Endothelial cell of umbilical vein (primary cell): ENCODE measurements at regions not wholly inside any gene's neighbourhood (a gene's known extent, or its start where the extent isn't known, plus 50 kb on each side); places are given as distances from the start of the nearest gene placed in this dataset.

Source experiments
- BruUV-seq: library from RNA; stranded (reverse); fragments of 400-500 nt; replicated peaks from 2 replicates; lab custom pipeline; 2021; lab: Mats Ljungman, UMichigan
- CTCF ChIA-PET: fragments of 300-600, 350-600 bp; sonication (Branson Sonifier 250); formaldehyde crosslinking; loops from one replicate; lab custom pipeline; 2021; ENCODE audit warnings: antibody characterized with exemption, inconsistent platforms; lab: Charles Lee
- POLR2A ChIA-PET: fragments of 300-600, 350-600 bp; sonication (Branson Sonifier 250); formaldehyde crosslinking; loops from one replicate; lab custom pipeline; 2021; ENCODE audit warnings: antibody characterized with exemption, inconsistent platforms; lab: Charles Lee
- DNase-seq: peaks from one replicate; pipeline ENCODE4 v3.0.0-alpha.2; 2011; ENCODE audit warnings: low read depth, low spot score
- FAIRE-seq: peaks from 2 replicates; lab custom pipeline; 2011; peaks lifted over from hg19 to GRCh38; lab: Jason Lieb, UNC
- H2AFZ ChIP-seq: 2 replicates; pipeline ENCODE4 v1.6.0; 2012; ENCODE audit warnings: low read depth, low read length, control low read depth, inconsistent platforms
- H3K27ac ChIP-seq: 2 replicates; pipeline ENCODE4 v1.5.1; 2011; ENCODE audit warnings: low read depth, mild to moderate bottlenecking, control low read depth, low read length, moderate library complexity; ENCODE audit not compliant: insufficient read depth
- H3K27me3 ChIP-seq, 2 experiments: 2 replicates each; pipeline versions ENCODE4 v1.6.0 to v1.6.1; 2011; ENCODE audit warnings: low read length in 2 of 2, mixed read lengths in 1 of 2; ENCODE audit not compliant: control insufficient read depth in 2 of 2, insufficient read depth in 2 of 2
- H3K36me3 ChIP-seq, 2 experiments: 2 replicates in 1 of 2; 3 replicates in 1 of 2; pipeline ENCODE4 v1.5.1; 2011; ENCODE audit warnings: low read length in 2 of 2, mild to moderate bottlenecking in 1 of 2, moderate library complexity in 1 of 2; ENCODE audit not compliant: control insufficient read depth in 2 of 2, insufficient read depth in 2 of 2; ENCODE audit errors: extremely low read depth in 1 of 2
- H3K4me1 ChIP-seq: 3 replicates; pipeline ENCODE4 v1.5.1; 2011; ENCODE audit warnings: mild to moderate bottlenecking, low read length; ENCODE audit not compliant: control insufficient read depth, insufficient read depth; ENCODE audit errors: extremely low read depth
- H3K4me2 ChIP-seq: 2 replicates; pipeline ENCODE4 v1.6.1; 2011; ENCODE audit warnings: low read length, control low read depth, mixed read lengths; ENCODE audit not compliant: insufficient read depth
- H3K4me3 ChIP-seq, 3 experiments: fragments of 200-600 bp in 1 of 3; sonication (generic), shearing (Covaris generic) in 1 of 3; replicated peaks in 1 of 3; 2 replicates each; pipeline ENCODE4 v1.5.1; 2011 to 2016; ENCODE audit warnings: control low read depth in 3 of 3, low read length in 3 of 3, mild to moderate bottlenecking in 2 of 3, inconsistent platforms in 1 of 3, low read depth in 1 of 3, moderate library complexity in 1 of 3; ENCODE audit not compliant: insufficient read depth in 1 of 3
- H3K79me2 ChIP-seq: 2 replicates; pipeline ENCODE4 v1.6.0; 2012; ENCODE audit warnings: low read length, inconsistent platforms; ENCODE audit not compliant: control insufficient read depth, insufficient read depth
- H3K9ac ChIP-seq: replicated peaks from 2 replicates; pipeline ENCODE3; 2011; ENCODE audit warnings: low read length, control low read depth; ENCODE audit not compliant: insufficient read depth; ENCODE audit errors: extremely low read depth
- H3K9me1 ChIP-seq: replicated peaks from 3 replicates; pipeline ENCODE4 v1.6.0; 2011; ENCODE audit warnings: mild to moderate bottlenecking, low read length; ENCODE audit not compliant: control insufficient read depth, insufficient read depth; ENCODE audit errors: extremely low read depth
- H3K9me3 ChIP-seq: replicated peaks from 2 replicates; pipeline ENCODE4 v1.5.1; 2012; ENCODE audit warnings: low read length, inconsistent platforms; ENCODE audit not compliant: control insufficient read depth, insufficient read depth
- H4K20me1 ChIP-seq: replicated peaks from 2 replicates; pipeline ENCODE3; 2011; ENCODE audit warnings: mild to moderate bottlenecking, low read length; ENCODE audit not compliant: control insufficient read depth, insufficient read depth; ENCODE audit errors: extremely low read depth
- EZH2 ChIP-seq: IDR thresholded peaks from 2 replicates; pipeline ENCODE4 v1.6.1; 2012; ENCODE audit warnings: borderline replicate concordance, low read depth, mild to moderate bottlenecking, moderate library complexity, low read length, inconsistent platforms; ENCODE audit not compliant: severe bottlenecking
- FOS ChIP-seq: IDR thresholded peaks from 2 replicates; pipeline ENCODE4 v1.6.1; 2011; ENCODE audit warnings: mild to moderate bottlenecking, low read length, moderate library complexity, borderline replicate concordance; ENCODE audit not compliant: insufficient read depth
- GATA2 ChIP-seq: IDR thresholded peaks from 2 replicates; pipeline ENCODE4 v1.7.0; 2011; ENCODE audit warnings: low read depth, mild to moderate bottlenecking, moderate library complexity, mixed read lengths, low read length; ENCODE audit not compliant: insufficient read length, insufficient read depth
- JUN ChIP-seq: IDR thresholded peaks from 2 replicates; pipeline ENCODE4 v1.6.1; 2011; ENCODE audit warnings: borderline replicate concordance, low read depth; ENCODE audit not compliant: insufficient read length, insufficient read depth
- MYC ChIP-seq: IDR thresholded peaks from one replicate; pipeline ENCODE4 v1.6.1; 2011; ENCODE audit warnings: mild to moderate bottlenecking, low read depth, low read length
- POLR2A ChIP-seq: IDR thresholded peaks from 2 replicates; pipeline ENCODE4 v1.6.1; 2012; ENCODE audit warnings: low read depth, mild to moderate bottlenecking, control low read depth, low read length
- POLR2AphosphoS5 ChIP-seq: IDR thresholded peaks from 2 replicates; pipeline ENCODE4 v1.6.1; 2012; ENCODE audit warnings: low read depth, mild to moderate bottlenecking, control low read depth, low read length, moderate library complexity; ENCODE audit not compliant: insufficient read depth
- dilution Hi-C: fragments of 300-500 bp; cut with MboI; formaldehyde crosslinking; loops from one replicate; pipeline ENCODE4 v1.15.0; 2019; ENCODE audit warnings: low sequenced_read_pairs; ENCODE audit not compliant: extremely low pct_ligation_motif_present
- intact Hi-C: fragments of 100-400 bp; cut with micrococcal nuclease; formaldehyde crosslinking; loops from one replicate; pipeline ENCODE4 v1.10.0; 2022
- TF ChIP-seq, protein P1 (sequence below), 2 donors: IDR thresholded peaks; 1 replicate in 1 of 2; 2 replicates in 1 of 2; pipeline ENCODE4 v1.5.1; 2011; ENCODE audit warnings: low read length in 2 of 2, mild to moderate bottlenecking in 2 of 2, moderate library complexity in 2 of 2, control low read depth in 1 of 2, inconsistent platforms in 1 of 2, low read depth in 1 of 2; ENCODE audit not compliant: insufficient read depth in 1 of 2; ENCODE audit errors: extremely low read depth in 1 of 2
- TF ChIP-seq, protein P2 (sequence below): IDR thresholded peaks from 2 replicates; pipeline ENCODE4 v1.6.1; 2011; ENCODE audit not compliant: insufficient read depth, insufficient read length

DNA sequence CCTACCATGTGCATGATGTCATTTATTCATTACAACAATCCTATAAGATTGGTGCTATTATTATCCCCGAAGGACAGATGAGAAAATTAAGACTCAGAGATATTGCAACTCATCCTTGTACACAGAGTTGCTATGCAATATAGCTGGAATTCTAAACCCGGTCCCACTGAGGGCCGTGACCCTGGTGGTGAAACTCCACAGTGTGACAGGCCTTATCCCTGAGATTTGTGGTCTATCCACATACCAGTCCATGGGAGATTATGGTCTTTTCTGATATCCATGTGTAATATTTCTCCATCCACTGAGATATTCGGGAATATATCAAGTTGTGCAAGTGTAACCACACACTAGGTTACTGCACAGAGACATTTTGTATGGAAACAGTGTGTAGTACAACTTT is 305.2 kb downstream of the TXNL1 start:
- ChIA-PET POLR2A (no interaction called here), CTCF (no interaction called here)
- Histone ChIP-seq H4K20me1 (no peaks in the 10 kb centered on the region), H3K36me3 (no peaks in the 10 kb centered on the region), H3K4me3 (no peak overlapping the region), H3K9me1 (no peaks in the 10 kb centered on the region), H3K27ac (no peak overlapping the region), H3K4me2 (no peak overlapping the region), H3K27me3 (no peaks in the 10 kb centered on the region), H3K9me3 (no peaks in the 10 kb centered on the region), H2AFZ (no peak overlapping the region), H3K9ac (no peak overlapping the region), H3K4me1 (peaks cover 17% of the 10 kb centered on the region), H3K79me2 (no peaks in the 10 kb centered on the region)
- no TSS peak for BruUV-seq
- TF ChIP-seq MYC (no peak), GATA2 (no peak), POLR2A (no peak), JUN (no peak), POLR2AphosphoS5 (no peak), EZH2 (no peak), FOS (no peak)
- TF ChIP-seq, protein P1, sequence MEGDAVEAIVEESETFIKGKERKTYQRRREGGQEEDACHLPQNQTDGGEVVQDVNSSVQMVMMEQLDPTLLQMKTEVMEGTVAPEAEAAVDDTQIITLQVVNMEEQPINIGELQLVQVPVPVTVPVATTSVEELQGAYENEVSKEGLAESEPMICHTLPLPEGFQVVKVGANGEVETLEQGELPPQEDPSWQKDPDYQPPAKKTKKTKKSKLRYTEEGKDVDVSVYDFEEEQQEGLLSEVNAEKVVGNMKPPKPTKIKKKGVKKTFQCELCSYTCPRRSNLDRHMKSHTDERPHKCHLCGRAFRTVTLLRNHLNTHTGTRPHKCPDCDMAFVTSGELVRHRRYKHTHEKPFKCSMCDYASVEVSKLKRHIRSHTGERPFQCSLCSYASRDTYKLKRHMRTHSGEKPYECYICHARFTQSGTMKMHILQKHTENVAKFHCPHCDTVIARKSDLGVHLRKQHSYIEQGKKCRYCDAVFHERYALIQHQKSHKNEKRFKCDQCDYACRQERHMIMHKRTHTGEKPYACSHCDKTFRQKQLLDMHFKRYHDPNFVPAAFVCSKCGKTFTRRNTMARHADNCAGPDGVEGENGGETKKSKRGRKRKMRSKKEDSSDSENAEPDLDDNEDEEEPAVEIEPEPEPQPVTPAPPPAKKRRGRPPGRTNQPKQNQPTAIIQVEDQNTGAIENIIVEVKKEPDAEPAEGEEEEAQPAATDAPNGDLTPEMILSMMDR (IDR thresholded peaks at IDR 0.05; ENCODE audit: extremely low read depth in 1 of 2, insufficient read depth in 1 of 2, low read depth in 1 of 2, low read length in 2 of 2) = no peak
- TF ChIP-seq, protein P2, sequence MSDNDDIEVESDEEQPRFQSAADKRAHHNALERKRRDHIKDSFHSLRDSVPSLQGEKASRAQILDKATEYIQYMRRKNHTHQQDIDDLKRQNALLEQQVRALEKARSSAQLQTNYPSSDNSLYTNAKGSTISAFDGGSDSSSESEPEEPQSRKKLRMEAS = no peak
- dilution Hi-C loops (no loop called here), intact Hi-C loops (no loop called here)
- DNase-seq = no peak
- FAIRE-seq = no peak
